GM18502 (cell line): ENCODE measurements at regions not wholly inside any gene's neighbourhood (a gene's known extent, or its start where the extent isn't known, plus 50 kb on each side); places are given as distances from the start of the nearest gene placed in this dataset.
"Not testable (repeated sequence)": the region's sequence is repeated elsewhere in the genome, so short reads cannot be mapped to it uniquely, and the experiment has no call there.

Experiments
- ATAC-seq: cut with Tn5 transposase; IDR thresholded peaks from one replicate; pipeline ENCODE4 v1.9.1; 2021; ENCODE audit warnings: mild to moderate bottlenecking; ENCODE audit not compliant: unreplicated experiment, poor library complexity

DNA sequence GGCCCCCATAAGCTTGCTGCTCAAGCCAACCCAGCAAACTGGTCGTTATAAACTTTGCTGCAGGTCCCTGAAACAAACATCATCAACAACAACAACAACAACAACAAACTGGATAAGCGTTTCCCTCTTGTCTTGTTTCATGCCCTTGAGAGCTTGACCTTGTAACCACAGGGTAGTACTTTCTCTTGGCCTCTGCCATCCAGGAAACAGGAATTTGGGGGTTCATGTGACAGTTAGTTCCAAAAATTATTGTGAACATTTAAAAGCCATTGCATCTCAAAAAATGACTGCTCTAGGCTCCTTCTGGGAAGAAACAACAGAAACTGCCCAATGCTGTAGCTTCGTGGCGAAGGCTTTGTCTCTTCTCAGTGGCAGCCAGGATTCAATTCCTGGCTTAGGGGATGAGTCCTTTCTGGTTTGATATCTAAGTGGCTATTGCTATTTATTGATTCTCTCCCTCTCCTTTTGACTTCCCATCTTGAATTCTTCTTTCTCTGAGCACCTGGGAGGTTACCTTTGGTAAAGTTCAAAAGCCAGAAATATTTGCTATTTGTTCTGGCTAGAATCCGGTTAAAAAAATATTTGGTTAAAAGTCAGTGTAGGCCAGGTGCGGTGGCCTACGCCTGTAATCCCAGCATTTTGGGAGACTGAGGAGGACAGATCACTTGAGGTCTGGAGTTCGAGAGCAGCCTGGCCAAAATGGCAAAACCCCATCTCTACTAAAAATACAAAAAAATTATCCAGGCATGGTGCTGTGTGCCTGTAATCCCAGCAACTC lies 52.0 kb upstream of the CPM start:
- no peak for ATAC-seq

DNA sequence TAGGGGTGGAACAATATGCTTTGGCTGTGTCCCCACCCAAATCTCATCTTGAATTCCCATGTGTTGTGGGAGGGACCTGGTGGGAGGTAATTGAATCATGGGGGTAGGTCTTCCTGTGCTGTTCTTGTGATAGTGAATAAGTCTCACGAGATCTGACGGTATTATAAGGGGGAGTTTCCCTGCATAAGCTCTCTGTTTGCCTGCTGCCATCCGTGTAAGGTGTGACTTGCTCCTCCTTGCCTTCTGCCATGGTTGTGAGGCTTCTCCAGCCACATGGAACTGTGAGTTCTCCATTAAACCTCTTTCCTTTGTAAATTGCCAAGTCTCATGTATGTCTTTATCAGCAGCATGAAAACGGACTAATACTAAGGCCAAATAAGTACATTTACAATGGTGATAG lies 64.6 kb upstream of the CPM start:
- not testable (repeated sequence) for ATAC-seq

DNA sequence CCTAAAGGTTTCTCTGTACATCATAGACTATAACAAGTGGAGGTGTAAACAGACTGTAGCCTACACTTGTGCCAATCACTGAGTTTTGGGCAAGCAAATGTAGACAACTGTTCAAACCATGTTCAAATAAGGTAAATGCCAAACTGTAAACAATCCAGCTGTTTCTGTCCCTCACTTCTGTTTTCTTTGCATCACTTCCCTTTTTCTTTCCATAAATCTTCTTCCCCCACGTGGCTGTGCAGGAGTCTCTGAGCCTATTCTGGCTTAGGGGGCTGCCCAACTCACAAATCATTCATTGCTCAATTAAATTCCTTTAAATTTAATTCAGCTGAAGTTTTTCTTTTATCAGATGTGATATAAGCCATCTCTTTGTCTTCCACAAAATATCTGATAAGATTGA lies 65.1 kb upstream of the CPM start:
- ATAC-seq = no peak

DNA sequence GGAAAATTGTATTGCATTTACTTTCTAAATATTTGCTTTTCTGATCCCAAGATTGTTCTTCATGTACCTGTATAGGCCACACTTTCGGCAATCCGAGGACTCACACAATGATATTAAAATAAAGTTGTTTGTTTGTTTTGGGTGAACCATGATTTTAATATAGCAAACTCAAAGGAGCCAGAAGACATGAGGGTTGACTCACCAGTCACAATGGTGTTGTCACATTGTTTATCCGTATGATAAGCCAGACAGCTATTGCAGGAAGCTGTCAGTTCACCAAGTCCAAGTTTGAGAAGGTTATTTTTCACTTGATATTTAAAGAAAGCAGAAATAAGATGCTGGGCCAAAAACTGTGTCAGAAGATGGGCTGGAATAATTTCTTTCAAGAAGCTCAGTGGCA lies 67.1 kb upstream of the CPM start:
- ATAC-seq = no peak

DNA sequence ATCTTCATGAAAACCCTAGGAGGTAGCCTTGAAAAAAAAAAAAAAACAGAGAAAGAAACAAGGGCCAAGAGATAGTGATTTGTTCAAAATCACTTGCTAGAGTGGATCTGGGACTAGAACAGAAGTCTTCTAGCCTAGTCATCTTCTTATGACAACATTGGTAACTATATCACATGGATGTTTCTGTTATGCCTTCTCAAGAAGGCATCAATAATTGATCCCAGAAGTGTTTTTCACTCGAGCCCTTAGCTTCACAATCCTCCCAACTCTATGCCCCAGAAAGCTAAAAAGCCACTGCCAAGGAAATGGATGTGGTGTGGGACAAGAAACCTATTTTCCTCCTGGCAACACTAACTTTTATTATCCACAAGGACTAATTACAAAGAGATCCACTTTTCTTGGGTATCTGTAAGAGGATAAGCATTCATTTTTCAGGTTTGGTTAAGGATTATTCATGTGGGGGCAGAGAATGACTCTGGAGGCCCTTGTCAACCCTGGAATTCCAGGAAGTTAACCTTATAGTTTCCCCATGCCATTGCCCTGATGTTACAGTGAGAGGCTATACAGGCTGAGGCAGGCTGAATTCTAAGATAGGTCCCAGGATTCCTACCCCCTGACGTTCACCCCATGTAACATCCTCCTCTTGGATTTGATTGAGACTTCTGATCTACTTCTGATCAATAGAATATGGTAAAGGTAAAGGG lies 67.7 kb upstream of the CPM start:
- no peak for ATAC-seq

DNA sequence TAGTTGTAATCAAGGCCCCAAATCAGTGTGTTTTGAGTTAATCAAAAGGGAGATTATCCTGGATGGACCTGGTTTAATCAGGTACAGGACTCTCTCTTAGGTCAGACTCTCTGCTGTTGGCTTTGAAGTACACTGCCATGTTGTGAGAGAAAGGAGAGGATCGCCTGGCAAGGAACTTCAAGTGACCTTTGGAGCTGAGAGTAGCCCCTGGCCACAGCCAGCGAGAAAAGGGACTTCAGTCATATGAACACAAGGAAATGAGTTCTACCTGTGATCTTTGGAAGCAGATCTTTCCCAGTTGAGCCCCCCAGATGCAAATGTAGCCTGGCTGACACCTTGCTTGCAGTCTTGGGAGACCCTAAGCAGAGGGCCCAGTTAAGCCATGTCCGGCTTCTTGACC lies 68.3 kb upstream of the CPM start:
- ATAC-seq = no peak

DNA sequence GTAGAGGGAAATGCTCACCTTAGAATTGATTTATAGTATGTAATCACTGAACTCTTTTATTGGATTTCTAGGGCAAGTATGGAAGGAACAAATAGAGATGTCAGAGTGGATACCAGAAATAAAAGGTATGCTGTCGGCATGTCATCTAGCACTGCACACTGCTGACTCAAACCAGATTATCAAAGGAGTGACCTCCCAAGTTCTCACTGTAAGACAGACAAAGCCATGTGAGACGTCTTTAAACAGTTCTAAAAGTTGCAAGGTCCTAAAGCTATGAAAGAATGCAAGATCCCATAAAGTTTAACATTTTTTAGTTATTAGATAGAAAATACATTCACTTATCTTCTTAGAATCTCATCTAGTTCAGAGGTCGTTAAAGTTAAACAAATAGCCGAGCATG lies 70.0 kb upstream of the CPM start:
- no peak for ATAC-seq

DNA sequence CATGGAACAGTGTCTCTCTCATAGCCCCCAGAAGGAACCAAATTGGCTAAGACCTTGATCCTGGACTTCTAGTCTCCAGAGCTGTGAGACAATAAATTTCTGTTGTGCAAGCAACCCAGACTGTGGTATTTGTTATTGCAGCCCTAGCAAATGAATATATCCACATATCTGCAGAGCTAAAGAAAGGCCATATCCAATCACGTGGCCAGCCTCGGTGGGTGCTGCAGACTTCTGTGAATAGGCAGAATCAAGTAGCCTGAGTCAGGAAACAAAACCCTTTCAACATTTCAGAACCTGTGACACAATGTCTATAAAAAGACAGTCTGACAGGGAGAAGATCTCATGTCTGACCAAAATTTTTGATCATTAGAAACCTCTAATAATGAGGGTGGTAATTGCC lies 71.0 kb upstream of the CPM start:
- ATAC-seq = no peak

DNA sequence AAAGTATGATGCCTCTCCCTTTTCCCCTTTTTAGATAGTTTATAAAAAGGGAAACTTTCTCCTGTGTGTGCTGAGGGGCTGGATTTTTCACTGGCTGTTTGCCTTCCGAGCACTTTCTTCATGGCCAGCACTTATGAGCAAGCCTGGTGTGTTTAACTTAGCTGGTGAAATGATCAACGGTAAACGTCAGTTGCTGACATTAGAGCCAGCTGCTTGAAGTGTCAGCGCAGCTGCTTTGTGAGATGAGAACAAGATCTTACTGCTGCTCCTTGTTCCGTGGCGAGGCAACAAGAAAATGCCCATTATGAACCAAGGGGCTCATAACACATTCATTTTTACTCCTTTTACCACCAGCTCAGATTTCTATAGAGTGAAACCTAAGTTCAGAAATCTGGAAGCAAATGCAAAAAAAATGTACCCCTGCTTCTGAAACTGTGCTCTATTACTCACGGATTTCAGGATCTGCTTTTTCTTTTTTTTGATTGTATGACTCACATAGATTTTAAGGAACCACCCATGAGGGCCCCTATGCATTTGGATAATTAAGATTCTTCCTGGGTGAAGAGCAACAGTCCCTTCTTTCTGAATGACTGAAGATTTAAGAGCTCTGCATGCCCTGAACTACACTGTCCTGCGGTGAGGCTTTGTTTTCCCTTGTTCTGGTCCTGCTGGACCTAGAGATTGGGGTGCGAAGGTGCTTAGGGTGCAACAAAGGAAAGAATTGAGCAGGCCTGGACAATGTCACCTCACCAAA lies 74.3 kb upstream of the CPM start:
- no peak for ATAC-seq

DNA sequence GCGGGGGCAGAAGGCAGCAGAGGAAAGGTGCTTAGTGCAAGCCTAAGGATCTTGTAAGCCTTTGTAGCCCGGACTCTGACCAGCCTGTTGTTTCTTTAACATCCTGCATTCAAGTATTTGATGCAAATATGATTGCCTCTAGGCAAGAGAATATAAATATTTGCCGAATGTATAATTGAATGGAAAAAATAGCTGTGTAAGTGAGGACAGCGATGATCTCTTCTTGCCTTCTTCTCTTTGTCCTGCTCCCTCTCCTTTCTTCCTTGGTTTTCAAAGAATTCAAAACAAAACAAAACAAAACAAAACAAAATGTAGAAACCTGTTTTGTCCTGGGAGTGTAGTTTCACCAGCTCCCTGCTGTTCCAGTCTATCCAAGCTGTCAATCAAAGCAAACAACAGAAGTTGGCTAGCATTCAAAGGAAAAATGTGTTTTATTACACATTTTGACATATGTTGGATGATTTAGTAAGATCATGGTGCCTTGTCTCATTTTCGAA lies 74.9 kb upstream of the CPM start:
- ATAC-seq = no peak

DNA sequence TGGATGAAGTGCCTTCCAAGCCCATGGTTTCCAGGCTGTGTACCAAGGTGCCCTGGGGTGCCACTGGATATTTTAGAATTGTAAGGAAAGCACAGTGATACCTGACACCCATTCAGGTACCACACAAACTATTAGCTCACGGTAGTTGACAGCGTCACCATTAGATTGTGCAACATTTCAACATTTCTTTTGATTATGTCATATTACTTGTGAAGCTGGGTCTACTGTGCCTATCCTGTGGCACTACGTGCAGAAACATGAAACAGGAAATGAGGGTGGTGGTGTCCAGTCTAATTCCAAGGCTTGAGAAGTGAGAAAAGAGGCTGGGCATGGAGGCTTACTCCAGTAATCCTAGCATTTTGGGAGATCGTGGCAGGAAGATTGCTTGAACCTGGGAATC lies 75.5 kb upstream of the CPM start:
- no peak for ATAC-seq

DNA sequence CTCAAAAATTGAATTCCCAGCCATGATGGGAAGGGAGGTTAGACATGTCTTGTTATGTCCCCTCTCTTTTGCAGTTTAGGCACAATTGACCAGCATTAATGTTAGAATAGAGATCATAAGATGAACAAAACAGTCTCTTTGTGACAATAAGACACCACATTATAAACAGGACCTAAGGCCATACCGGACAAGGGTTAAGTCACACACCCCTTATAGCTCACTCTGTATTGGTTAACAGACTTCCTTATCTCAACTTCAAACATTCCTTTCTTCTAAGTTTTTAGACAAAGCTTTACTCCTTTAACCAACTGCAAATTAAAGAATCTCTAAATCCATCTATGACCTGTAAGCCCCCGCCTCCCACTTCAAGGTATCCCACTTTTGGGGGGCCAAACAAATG lies 81.1 kb upstream of the CPM start:
- ATAC-seq = no peak

DNA sequence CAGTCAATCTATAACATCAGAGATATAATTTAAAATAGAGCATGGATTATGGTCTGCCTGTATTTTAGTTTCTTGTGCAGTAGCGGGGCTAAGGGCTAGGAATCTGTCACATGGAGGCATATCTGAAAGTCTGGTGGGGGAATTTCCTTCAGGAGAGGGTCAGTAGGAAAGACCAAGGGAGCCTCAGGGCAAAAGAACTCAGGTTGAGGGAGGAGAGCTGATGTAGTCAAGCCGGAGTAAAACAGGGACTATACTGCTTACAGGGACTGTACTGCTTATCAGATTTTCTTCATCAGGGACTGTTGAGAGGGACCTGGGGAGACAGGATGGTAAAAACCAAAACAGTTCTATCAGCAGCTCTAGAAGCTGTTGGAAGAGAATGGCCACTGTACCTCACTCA lies 82.0 kb upstream of the CPM start:
- no peak for ATAC-seq

DNA sequence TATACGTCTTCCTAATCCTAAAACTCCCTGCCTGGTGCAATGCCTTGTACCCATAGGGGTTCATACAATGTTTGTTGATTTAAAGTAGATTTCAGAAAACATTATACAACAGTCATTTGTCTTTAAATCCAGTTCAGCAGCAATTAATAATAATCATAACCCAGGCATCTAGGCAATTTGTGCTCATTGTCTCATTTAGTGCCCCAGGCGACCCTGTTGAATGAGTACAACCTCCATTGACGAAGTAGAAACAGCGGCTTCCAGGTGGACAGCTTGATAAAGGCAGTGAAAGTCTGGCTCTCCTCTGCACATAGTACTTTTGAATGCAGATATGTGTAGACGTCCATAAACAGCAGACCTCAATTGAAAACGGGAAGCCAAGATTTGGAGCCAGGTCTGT lies 82.9 kb upstream of the CPM start:
- no peak for ATAC-seq

DNA sequence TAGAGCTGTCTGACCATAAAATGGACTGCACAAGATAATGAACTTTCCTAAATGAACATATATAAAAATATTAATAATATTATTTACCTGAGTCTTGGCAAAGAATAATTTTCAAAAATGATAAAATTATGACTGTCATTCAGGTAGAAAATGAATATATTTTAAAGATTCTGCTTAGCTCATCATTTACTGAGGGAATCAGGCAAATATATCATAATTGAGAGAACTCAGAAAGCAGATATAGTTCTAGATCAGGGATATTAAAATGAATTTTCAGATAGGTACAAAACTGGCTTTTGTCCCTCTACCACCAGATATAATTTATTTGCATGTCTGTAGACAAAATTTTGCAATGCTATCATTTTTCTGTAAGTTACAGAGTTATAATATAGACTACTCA lies 86.1 kb upstream of the CPM start:
- no peak for ATAC-seq

DNA sequence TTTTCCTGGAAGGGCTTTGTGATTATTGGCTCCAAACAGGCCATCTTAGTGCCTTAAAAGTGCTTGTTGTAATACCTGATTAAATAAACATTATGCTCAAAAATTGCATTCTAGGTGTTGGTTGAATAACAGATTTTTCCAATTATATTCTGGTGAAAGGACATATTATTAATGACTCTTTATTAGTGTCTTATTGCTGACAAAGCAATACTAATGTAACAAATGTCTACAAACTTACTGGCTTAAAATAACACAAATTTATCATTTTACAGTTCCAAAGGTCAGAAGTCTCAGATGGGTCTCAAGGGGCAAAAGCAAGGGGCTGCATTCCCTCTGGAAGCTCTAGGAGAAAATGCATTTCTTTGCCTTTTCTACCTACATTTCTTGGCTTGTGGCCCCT lies 86.9 kb upstream of the CPM start:
- ATAC-seq = no peak

DNA sequence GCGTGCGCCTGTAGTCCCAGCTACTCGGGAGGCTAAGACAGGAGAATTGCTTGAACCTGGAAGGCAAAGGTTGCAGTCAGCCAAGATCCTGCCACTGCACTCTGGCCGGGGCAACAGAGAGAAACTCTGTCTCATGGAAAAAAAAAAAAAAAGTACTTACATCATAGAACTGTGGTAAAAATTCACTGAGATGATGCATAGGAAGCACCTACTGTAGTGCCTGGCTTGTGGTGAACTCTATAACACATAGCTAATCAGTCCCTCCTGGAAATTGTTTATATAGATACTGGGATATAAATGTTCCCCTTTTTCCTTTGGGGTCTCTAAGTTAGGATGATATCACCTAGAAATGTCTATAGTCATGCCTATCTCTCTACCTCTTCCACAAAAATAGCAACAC lies 89.7 kb upstream of the CPM start:
- ATAC-seq = no peak

DNA sequence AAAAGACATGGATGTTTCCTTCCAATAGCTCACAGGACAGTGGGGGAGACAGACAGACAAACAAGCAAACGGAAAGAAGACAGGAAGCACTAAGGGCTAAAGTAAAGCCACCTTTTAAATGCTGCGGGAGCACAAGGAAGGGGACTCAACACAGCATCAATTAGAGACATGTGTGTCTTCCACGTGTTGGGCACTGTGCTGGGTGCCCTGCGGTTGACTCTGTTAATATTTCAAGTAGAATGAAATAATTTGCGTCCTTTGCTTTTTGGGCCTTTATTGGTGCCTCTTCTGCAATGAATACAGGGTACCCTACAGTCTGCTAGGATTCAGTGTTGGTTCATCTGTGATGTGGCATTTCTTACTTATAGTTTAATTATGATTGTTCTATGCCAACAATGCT lies 90.9 kb upstream of the CPM start:
- no peak for ATAC-seq

DNA sequence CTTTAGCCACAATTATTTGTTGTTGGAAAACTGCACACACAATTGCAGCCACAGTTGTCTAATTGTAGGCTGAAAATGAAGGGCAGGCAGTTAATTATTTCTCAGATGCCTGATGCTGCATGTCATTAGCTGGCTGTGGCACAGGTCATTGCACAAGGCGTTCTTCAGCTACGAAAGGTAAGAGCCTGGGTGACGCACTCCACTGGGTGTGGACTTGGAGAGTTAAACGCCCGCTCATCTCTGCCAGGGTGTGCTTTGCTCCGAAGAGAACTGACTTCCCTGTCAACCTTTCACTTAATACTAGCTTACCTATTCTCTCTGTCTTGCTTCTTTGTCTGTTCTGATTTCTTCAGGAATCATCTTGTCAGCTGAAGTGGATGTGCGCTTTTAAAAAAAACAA lies 91.4 kb upstream of the CPM start:
- ATAC-seq = no peak

DNA sequence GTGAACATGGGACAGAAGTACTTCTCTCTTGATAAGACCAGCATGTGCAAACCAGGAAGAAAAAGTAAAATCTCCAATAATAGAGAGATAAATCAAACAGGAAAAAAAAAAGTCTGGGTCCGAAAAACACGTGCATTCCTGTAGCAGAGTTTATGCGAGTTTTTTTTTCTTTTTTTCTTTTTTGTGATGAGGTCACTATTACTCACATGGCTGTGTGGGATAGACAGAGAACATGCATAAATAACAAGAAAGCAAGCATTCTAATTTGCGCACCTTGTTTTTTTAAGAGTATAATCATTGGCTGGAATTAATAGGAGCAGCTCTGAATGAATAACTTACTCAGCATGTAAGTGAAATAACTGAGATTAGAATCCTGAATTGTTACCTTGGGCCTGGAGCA lies 91.9 kb upstream of the CPM start:
- no peak for ATAC-seq

DNA sequence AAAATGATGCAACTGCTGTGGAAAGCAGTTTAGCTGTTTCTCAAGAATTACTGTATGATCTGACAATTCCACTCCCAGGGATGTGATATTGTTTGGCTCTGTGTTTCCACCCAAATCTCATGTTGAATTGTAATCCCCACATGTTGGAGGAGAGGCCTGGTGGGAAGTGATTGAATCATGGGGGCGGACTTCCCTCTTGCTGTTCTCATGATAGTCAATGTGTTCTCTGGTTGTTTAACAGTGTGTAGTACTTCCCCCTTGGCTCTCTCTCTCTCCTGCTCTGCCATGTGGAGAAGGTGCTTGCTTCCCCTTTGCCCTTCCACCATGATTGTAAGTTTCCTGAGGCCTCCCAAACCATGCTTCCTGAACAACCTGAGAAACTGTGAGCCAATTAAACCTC lies 93.4 kb upstream of the CPM start:
- ATAC-seq = no peak
